ENCODE measurements at regions not wholly inside any gene's neighbourhood (a gene's known extent, or its start where the extent isn't known, plus 50 kb on each side); places are given as distances from the start of the nearest gene placed in this dataset.

- H3K36me3 Mint-ChIP-seq (ENCODE audit: low read depth) = no peaks in the 10 kb centered on the region
- H3K4me3 Mint-ChIP-seq = no peak overlapping the region
- TF ChIP-seq CTCF (IDR thresholded peaks at IDR 0.05) = no peak
- peaks cover 10% of the 10 kb centered on the region for H3K27me3 Mint-ChIP-seq (ENCODE audit: insufficient read depth)
- no peak for DNase-seq
- H3K4me1 Mint-ChIP-seq (ENCODE audit: low read depth) = peaks cover 19% of the 10 kb centered on the region
- no peaks in the 10 kb centered on the region for H3K9me3 Mint-ChIP-seq
- no peak overlapping the region for H3K27ac Mint-ChIP-seq
Measured at GRCh38 chr1:29642519-29642918, 406.2 kb downstream of the PTPRU start.

GRCh38 chr1:29641921-29642320 is 405.6 kb downstream of the PTPRU start:
- TF ChIP-seq CTCF (IDR thresholded peaks at IDR 0.05) = no peak
- Mint-ChIP-seq H3K4me3 (no peak overlapping the region), H3K36me3 (ENCODE audit: low read depth) (no peaks in the 10 kb centered on the region), H3K4me1 (ENCODE audit: low read depth) (peaks cover 19% of the 10 kb centered on the region), H3K27me3 (ENCODE audit: insufficient read depth) (peaks cover 11% of the 10 kb centered on the region), H3K27ac (no peak overlapping the region), H3K9me3 (no peaks in the 10 kb centered on the region)
- DNase-seq = no peak

- no peak for TF ChIP-seq CTCF (IDR thresholded peaks at IDR 0.05)
- Mint-ChIP-seq H3K4me1 (ENCODE audit: low read depth) (peaks cover 19% of the 10 kb centered on the region), H3K27ac (peak overlapping the region; percentile 41; the same call in 1 of the 2 replicates), H3K36me3 (ENCODE audit: low read depth) (no peaks in the 10 kb centered on the region), H3K27me3 (ENCODE audit: insufficient read depth) (peaks cover 15% of the 10 kb centered on the region), H3K9me3 (no peaks in the 10 kb centered on the region; the same call in 1 of the 2 replicates), H3K4me3 (peak overlapping the region; percentile 53)
- no peak for DNase-seq
Measured at GRCh38 chr1:29640428-29640785, 404.1 kb downstream of the PTPRU start.

GRCh38 chr1:29639741-29640427 is 403.6 kb downstream of the PTPRU start:
- Mint-ChIP-seq H3K27ac (peak overlapping the region; percentile 41; the same call in 1 of the 2 replicates), H3K27me3 (ENCODE audit: insufficient read depth) (peaks cover 16% of the 10 kb centered on the region), H3K4me1 (ENCODE audit: low read depth) (peaks cover 19% of the 10 kb centered on the region), H3K36me3 (ENCODE audit: low read depth) (no peaks in the 10 kb centered on the region), H3K9me3 (no peaks in the 10 kb centered on the region; the same call in 1 of the 2 replicates), H3K4me3 (peak overlapping the region; percentile 53)
- TF ChIP-seq CTCF (IDR thresholded peaks at IDR 0.05) = no peak
- DNase-seq = peak; percentile 51

- H3K27me3 Mint-ChIP-seq (ENCODE audit: insufficient read depth) = peaks cover 16% of the 10 kb centered on the region
- H3K9me3 Mint-ChIP-seq = no peaks in the 10 kb centered on the region; the same call in 1 of the 2 replicates
- H3K4me1 Mint-ChIP-seq (ENCODE audit: low read depth) = peaks cover 19% of the 10 kb centered on the region
- no peak for DNase-seq
- no peak overlapping the region for H3K27ac Mint-ChIP-seq
- TF ChIP-seq CTCF (IDR thresholded peaks at IDR 0.05) = no peak
- no peak overlapping the region for H3K4me3 Mint-ChIP-seq
- no peaks in the 10 kb centered on the region for H3K36me3 Mint-ChIP-seq (ENCODE audit: low read depth)
Measured at GRCh38 chr1:29639156-29639736, 402.9 kb downstream of the PTPRU start.

Data from HFFc6 (cell line).